ENCODE measurements at regions not wholly inside any gene's neighbourhood (a gene's known extent, or its start where the extent isn't known, plus 50 kb on each side); places are given as distances from the start of the nearest gene placed in this dataset.

DNA sequence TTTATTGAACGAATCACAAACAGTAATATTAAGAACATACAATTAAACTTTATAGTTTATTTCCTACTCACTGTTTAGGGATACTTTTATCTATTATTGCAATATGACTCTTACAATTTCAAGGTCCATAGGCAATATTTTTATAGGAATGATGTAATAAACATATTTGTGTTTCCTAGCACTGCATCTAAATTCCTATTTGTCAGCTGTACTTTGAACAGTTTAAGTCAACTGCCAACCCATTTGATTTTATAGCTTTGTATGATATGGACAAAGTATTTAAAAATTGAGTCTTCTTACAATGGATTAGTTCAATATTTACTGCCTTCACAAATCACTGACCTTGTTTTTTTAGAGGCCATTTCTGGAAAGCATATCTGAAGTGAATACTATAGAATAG lies 199.3 kb downstream of the PCDH7 start:
- TF ChIP-seq, protein P1, sequence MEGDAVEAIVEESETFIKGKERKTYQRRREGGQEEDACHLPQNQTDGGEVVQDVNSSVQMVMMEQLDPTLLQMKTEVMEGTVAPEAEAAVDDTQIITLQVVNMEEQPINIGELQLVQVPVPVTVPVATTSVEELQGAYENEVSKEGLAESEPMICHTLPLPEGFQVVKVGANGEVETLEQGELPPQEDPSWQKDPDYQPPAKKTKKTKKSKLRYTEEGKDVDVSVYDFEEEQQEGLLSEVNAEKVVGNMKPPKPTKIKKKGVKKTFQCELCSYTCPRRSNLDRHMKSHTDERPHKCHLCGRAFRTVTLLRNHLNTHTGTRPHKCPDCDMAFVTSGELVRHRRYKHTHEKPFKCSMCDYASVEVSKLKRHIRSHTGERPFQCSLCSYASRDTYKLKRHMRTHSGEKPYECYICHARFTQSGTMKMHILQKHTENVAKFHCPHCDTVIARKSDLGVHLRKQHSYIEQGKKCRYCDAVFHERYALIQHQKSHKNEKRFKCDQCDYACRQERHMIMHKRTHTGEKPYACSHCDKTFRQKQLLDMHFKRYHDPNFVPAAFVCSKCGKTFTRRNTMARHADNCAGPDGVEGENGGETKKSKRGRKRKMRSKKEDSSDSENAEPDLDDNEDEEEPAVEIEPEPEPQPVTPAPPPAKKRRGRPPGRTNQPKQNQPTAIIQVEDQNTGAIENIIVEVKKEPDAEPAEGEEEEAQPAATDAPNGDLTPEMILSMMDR (IDR thresholded peaks at IDR 0.05), result no peak
- no peak for TF ChIP-seq EP300 (IDR thresholded peaks at IDR 0.05)
- TF ChIP-seq POLR2AphosphoS5 (IDR thresholded peaks at IDR 0.05), result no peak
